Nephron (organoid): ENCODE measurements at regions not wholly inside any gene's neighbourhood (a gene's known extent, or its start where the extent isn't known, plus 50 kb on each side); places are given as distances from the start of the nearest gene placed in this dataset.

Source experiments
- H3K27ac Mint-ChIP-seq, 3 experiments: 2 replicates each; pipeline ENCODE4 v1.8.0; 2020; ENCODE audit warnings: mixed read lengths in 3 of 3, mild to moderate bottlenecking in 2 of 3, moderate library complexity in 1 of 3
- H3K27me3 Mint-ChIP-seq: 2 replicates; pipeline ENCODE4 v1.8.0; 2021; ENCODE audit warnings: low read depth, mild to moderate bottlenecking, moderate library complexity, mixed read lengths
- H3K36me3 Mint-ChIP-seq: 2 replicates; pipeline ENCODE4 v1.8.0; 2020; ENCODE audit warnings: low read depth, mixed read lengths
- H3K4me1 Mint-ChIP-seq: 2 replicates; pipeline ENCODE4 v1.8.0; 2020; ENCODE audit warnings: mixed read lengths
- H3K4me3 Mint-ChIP-seq, 3 experiments: 2 replicates each; pipeline ENCODE4 v1.8.0; 2020; ENCODE audit warnings: mild to moderate bottlenecking in 3 of 3, mixed read lengths in 3 of 3, moderate library complexity in 2 of 3
- H3K9me3 Mint-ChIP-seq: 2 replicates; pipeline ENCODE4 v1.8.0; 2020; ENCODE audit warnings: mixed read lengths
- TF ChIP-seq, protein P1 (sequence below), 3 experiments: fragments of 200-600 bp; sonication (generic); IDR thresholded peaks; one replicate each; pipeline ENCODE4 v1.5.0; 2021; ENCODE audit warnings: antibody characterized with exemption in 3 of 3; ENCODE audit not compliant: unreplicated experiment in 3 of 3

GRCh38 chr10:114708084-114708483 lies 50.0 kb upstream of the ABLIM1 start:
- H3K27ac Mint-ChIP-seq: no peak overlapping the region
- peaks cover 4% of the 10 kb centered on the region for H3K4me1 Mint-ChIP-seq
- H3K36me3 Mint-ChIP-seq: no peaks in the 10 kb centered on the region
- peaks cover 30% of the 10 kb centered on the region for H3K27me3 Mint-ChIP-seq
- no peak overlapping the region for H3K4me3 Mint-ChIP-seq
- TF ChIP-seq, protein P1, sequence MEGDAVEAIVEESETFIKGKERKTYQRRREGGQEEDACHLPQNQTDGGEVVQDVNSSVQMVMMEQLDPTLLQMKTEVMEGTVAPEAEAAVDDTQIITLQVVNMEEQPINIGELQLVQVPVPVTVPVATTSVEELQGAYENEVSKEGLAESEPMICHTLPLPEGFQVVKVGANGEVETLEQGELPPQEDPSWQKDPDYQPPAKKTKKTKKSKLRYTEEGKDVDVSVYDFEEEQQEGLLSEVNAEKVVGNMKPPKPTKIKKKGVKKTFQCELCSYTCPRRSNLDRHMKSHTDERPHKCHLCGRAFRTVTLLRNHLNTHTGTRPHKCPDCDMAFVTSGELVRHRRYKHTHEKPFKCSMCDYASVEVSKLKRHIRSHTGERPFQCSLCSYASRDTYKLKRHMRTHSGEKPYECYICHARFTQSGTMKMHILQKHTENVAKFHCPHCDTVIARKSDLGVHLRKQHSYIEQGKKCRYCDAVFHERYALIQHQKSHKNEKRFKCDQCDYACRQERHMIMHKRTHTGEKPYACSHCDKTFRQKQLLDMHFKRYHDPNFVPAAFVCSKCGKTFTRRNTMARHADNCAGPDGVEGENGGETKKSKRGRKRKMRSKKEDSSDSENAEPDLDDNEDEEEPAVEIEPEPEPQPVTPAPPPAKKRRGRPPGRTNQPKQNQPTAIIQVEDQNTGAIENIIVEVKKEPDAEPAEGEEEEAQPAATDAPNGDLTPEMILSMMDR (IDR thresholded peaks at IDR 0.05; ENCODE audit: unreplicated experiment in 3 of 3): no peak
- H3K9me3 Mint-ChIP-seq: no peaks in the 10 kb centered on the region

DNA sequence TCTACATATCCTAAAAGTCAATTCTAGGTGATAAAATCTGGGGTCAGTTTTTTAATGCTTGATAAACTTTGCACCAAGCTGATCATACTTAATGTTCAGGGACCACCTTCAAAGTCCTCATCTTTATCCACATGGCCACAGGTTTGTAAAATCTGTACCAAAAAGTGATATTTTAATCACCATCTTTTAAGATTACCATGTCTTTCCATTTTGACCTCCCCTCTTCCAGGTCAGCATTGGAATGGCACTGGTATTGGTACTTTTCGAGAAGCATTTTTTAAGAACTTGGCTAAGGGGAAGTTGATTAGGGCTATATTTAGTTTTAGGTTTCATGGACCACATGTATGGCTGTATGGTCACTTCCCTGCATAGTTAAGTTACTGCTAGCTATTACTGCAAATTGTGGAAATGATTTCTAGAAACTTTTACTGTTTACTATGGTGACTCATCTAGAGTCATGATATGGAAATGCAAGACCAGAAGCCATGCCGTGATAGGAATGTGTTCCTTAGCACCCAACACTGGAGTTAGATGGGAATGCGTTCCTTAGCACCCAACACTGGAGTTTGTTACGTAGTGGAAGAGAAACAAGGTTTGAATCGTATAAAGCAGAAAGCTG lies 50.8 kb upstream of the ABLIM1 start:
- Mint-ChIP-seq H3K4me1 (peaks cover 12% of the 10 kb centered on the region), H3K4me3 (no peak overlapping the region), H3K36me3 (no peaks in the 10 kb centered on the region), H3K9me3 (no peaks in the 10 kb centered on the region), H3K27me3 (peaks cover 25% of the 10 kb centered on the region), H3K27ac (no peak overlapping the region)
- TF ChIP-seq, protein P1 (IDR thresholded peaks at IDR 0.05; ENCODE audit: unreplicated experiment in 3 of 3): no peak

GRCh38 chr10:114709984-114710383 lies 51.9 kb upstream of the ABLIM1 start:
- Mint-ChIP-seq H3K27ac (no peak overlapping the region), H3K4me3 (no peak overlapping the region), H3K27me3 (peaks cover 20% of the 10 kb centered on the region), H3K4me1 (peaks cover 23% of the 10 kb centered on the region), H3K9me3 (no peaks in the 10 kb centered on the region), H3K36me3 (no peaks in the 10 kb centered on the region)
- TF ChIP-seq, protein P1 (IDR thresholded peaks at IDR 0.05; ENCODE audit: unreplicated experiment in 3 of 3): no peak

GRCh38 chr10:114711176-114711868 lies 53.2 kb upstream of the ABLIM1 start:
- H3K9me3 Mint-ChIP-seq: no peaks in the 10 kb centered on the region
- TF ChIP-seq, protein P1 (IDR thresholded peaks at IDR 0.05; ENCODE audit: unreplicated experiment in 3 of 3): no peak
- peaks cover 10% of the 10 kb centered on the region for H3K27me3 Mint-ChIP-seq
- no peak overlapping the region for H3K4me3 Mint-ChIP-seq
- no peaks in the 10 kb centered on the region for H3K36me3 Mint-ChIP-seq
- H3K4me1 Mint-ChIP-seq: peaks cover 37% of the 10 kb centered on the region
- no peak overlapping the region for H3K27ac Mint-ChIP-seq

DNA sequence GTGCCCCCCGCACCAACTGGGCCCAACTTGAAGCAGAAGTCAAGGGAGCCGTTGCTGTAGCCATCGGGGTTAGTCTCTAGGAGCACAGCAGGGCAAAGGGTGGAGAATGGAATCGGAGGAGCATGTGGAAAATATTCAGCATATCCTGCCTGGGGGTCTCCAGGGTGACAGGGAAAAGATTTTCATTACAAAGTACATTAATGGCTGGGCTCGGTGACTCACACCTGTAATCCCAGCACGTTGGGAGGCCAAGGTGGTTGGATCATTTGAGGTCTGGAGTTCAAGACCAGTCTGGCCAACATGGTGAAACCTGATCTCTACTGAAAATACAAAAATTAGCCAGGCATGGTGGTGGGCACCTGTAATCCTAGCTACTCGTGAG lies 53.8 kb upstream of the ABLIM1 start:
- Mint-ChIP-seq H3K9me3 (no peaks in the 10 kb centered on the region), H3K36me3 (no peaks in the 10 kb centered on the region), H3K27me3 (peaks cover 9% of the 10 kb centered on the region), H3K4me3 (no peak overlapping the region), H3K27ac (no peak overlapping the region), H3K4me1 (peaks cover 40% of the 10 kb centered on the region)
- TF ChIP-seq, protein P1 (IDR thresholded peaks at IDR 0.05; ENCODE audit: unreplicated experiment in 3 of 3): no peak
